GM15510 (cell line): ENCODE measurements at regions not wholly inside any gene's neighbourhood (a gene's known extent, or its start where the extent isn't known, plus 50 kb on each side); places are given as distances from the start of the nearest gene placed in this dataset.

ENCODE experiments used
- POLR2A ChIP-seq: IDR thresholded peaks from 3 replicates; pipeline ENCODE4 v1.6.1; 2011; ENCODE audit warnings: borderline replicate concordance; ENCODE audit not compliant: insufficient read length; ENCODE audit errors: extremely low read depth

DNA sequence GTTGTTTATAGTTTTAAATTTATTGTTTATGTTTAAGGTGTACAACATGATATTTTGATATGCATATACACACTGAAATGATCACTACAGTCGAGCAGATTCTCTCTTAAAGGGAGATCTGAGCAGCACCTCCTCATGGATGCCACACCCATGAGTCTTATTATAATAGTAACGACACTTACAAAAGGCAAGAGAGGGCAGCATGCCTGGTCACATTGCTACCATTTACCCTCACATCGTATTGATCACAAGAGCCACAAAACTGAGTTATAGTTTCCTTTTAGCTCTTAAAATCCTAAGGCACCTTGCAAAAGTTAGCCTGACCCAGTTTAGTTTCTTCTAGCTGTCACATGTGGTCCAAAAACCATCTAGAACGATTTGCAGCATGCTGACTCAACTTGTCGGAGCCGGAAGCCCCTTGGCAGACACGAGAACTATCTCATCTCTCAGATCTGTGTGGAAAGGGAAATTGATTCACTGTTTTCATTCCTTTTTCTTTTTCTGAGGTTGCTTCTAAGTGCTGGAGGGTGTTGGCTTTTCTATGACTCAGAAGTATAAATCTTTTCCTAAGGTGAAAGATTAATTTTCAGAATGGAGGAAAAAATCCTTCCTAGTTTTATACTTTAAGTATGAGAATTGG, 85.3 kb downstream of the CDC42EP3 start:
- TF ChIP-seq POLR2A, result no peak

DNA sequence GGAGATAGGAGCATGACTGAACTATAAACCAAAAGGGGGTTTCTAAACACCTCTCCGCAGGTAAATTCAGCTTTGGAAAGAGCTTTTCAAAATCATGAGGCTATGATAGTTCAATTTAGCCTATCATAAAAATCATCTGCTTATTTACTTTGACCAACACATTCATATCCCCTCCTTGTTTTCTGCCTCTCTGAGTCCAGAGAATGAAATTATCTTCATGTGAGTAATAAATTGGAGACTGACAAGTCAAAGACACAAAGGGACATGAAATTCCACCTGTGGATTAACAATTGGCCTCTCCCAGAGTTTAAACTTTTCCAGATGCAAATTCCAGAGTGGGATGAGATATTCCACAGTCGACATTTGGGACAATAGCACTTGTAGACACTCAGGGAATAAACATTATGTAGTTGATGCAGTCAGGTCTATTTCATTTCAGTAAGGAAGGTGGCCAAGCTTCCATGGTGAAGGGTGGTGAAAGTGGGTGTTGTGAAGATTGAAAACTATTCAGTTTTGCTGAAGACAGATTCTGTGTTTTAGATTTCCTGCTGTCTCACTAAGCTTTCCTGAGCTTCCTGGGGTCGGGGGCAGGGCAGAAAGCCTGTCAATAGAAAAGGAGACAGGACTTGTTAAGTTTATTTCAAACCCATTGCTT, 84.7 kb downstream of the CDC42EP3 start:
- no peak for TF ChIP-seq POLR2A

DNA sequence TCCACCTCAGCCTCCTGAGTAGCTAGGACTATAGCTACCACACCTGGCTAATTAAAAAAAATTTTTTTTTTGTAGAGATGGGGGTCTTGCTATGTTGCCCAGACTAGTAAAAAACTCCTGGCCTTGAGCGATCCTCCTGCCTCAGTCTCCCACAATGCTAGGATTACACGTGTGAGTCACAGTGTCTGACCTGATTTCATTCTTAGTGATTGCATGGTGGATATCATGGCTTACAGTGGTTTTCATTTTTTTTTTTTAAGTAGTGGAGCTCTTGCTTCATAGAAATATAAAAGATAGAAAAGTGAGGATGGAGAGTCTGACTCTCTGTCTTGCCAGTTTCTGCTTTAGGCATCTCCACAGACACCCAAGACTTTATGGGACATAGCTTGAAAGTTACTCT, 83.6 kb downstream of the CDC42EP3 start:
- TF ChIP-seq POLR2A, result no peak

DNA sequence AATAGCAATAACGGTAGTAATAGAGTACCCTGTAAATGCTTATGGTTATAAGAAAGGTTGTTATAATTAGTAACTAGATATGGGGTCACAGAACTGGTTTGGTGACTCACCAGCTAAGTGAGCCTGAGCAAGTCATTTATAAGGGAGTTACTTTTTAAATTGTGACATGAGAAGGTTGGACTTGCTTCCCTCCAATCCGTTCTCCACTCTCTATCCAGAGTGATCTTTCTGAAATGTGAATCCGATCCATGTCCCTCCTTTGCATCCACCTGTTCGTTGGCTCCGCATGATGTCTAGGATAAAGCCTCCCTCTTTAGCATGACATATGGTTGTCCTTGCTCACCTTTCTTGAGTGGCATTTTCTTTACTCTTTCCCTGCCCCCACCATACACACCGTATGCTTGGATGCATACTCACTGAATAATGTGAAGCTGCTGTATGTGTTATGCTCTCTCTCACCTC, 83.1 kb downstream of the CDC42EP3 start:
- no peak for TF ChIP-seq POLR2A

DNA sequence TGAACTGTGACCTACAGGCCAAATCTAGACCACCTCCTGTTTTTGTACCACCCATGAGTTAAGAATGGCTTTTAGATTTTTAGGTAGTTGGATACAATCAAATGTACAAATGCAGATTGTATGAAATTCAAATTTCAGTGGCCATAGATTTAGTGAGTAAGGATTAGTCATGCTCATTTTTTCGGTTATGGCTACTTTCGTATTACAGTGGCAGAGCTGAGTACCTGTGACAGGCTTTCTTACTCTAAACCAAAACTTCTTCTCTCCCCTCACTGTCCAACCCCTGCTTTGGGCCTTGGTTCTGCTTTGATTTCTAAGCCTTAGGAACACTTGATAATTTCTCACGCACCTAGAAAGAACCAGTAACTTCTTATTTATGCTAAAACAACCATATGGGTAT, 82.1 kb downstream of the CDC42EP3 start:
- TF ChIP-seq POLR2A, result no peak

DNA sequence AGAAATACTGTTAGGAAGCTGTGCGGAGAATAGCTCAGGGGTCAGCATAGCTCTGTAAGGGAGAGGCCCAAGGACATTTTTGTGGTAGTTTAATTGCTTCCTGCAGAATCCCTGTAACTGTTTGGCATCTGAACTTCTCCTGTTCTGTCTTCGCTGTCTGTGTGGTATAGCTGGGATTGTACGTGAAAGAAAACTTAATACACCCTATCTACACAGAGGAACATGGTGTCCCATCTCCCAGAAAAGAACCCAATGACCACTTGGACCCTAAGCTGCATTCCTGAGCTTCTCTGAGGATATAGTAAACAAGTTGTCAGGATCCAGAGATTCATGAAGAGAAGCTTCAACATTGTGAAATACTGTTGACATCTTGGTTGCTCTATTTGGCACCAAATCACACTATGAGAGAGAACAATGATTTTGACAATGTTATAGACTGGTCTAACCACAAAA, 81.3 kb downstream of the CDC42EP3 start:
- no peak for TF ChIP-seq POLR2A
